ENCODE measurements at regions not wholly inside any gene's neighbourhood (a gene's known extent, or its start where the extent isn't known, plus 50 kb on each side); places are given as distances from the start of the nearest gene placed in this dataset.
"Not testable (repeated sequence)": the region's sequence is repeated elsewhere in the genome, so short reads cannot be mapped to it uniquely, and the experiment has no call there.

GRCh38 chr4:86413426-86413825 lies 53.6 kb upstream of the MAPK10 start:
- H3K27me3 Mint-ChIP-seq; H3K27ac Mint-ChIP-seq; H3K4me3 Mint-ChIP-seq; H3K4me1 Mint-ChIP-seq; H3K36me3 Mint-ChIP-seq (ENCODE audit: low read depth); intact Hi-C loops (cut with micrococcal nuclease); DNase-seq: not testable (repeated sequence)
- peaks cover 11% of the 10 kb centered on the region for H3K9me3 Mint-ChIP-seq

GRCh38 chr4:86414686-86415085 lies 54.8 kb upstream of the MAPK10 start:
- intact Hi-C loops (cut with micrococcal nuclease), result no loop called here
- DNase-seq, result no peak
- Mint-ChIP-seq H3K4me3 (no peak overlapping the region), H3K27me3 (no peaks in the 10 kb centered on the region), H3K9me3 (peaks cover 4% of the 10 kb centered on the region), H3K27ac (no peak overlapping the region), H3K36me3 (ENCODE audit: low read depth) (no peaks in the 10 kb centered on the region), H3K4me1 (no peaks in the 10 kb centered on the region)

- DNase-seq, result no peak
- H3K27ac Mint-ChIP-seq, result no peak overlapping the region
- peaks cover 4% of the 10 kb centered on the region for H3K9me3 Mint-ChIP-seq
- no peaks in the 10 kb centered on the region for H3K36me3 Mint-ChIP-seq (ENCODE audit: low read depth)
- H3K27me3 Mint-ChIP-seq, result no peaks in the 10 kb centered on the region
- H3K4me3 Mint-ChIP-seq, result no peak overlapping the region
- no peaks in the 10 kb centered on the region for H3K4me1 Mint-ChIP-seq
- intact Hi-C loops (cut with micrococcal nuclease), result no loop called here
Measured at GRCh38 chr4:86416081-86416480, 56.2 kb upstream of the MAPK10 start.

GRCh38 chr4:86421461-86421860 lies 61.6 kb upstream of the MAPK10 start:
- Mint-ChIP-seq H3K4me1 (no peaks in the 10 kb centered on the region), H3K9me3 (no peaks in the 10 kb centered on the region)
- intact Hi-C loops (cut with micrococcal nuclease), result no loop called here

GRCh38 chr4:86431543-86432116 lies 71.8 kb upstream of the MAPK10 start:
- H3K27ac Mint-ChIP-seq, result no peak overlapping the region

More at GRCh38 chr4:86421461-86421860, 61.6 kb upstream of the MAPK10 start:
- Mint-ChIP-seq H3K36me3 (ENCODE audit: low read depth) (no peaks in the 10 kb centered on the region), H3K4me3 (no peak overlapping the region), H3K27me3 (no peaks in the 10 kb centered on the region), H3K27ac (no peak overlapping the region)
- no peak for DNase-seq

GRCh38 chr4:86432559-86433134 lies 72.8 kb upstream of the MAPK10 start:
- H3K4me1 Mint-ChIP-seq, result no peaks in the 10 kb centered on the region
- no peak overlapping the region for H3K27ac Mint-ChIP-seq
- intact Hi-C loops (cut with micrococcal nuclease), result no loop called here
- no peaks in the 10 kb centered on the region for H3K27me3 Mint-ChIP-seq
- H3K4me3 Mint-ChIP-seq, result no peak overlapping the region
- no peaks in the 10 kb centered on the region for H3K9me3 Mint-ChIP-seq
- H3K36me3 Mint-ChIP-seq (ENCODE audit: low read depth), result no peaks in the 10 kb centered on the region
- DNase-seq, result no peak

More at GRCh38 chr4:86431543-86432116, 71.8 kb upstream of the MAPK10 start:
- Mint-ChIP-seq H3K4me3 (no peak overlapping the region), H3K36me3 (ENCODE audit: low read depth) (no peaks in the 10 kb centered on the region), H3K4me1 (no peaks in the 10 kb centered on the region), H3K9me3 (no peaks in the 10 kb centered on the region), H3K27me3 (no peaks in the 10 kb centered on the region)
- DNase-seq, result no peak
- intact Hi-C loops (cut with micrococcal nuclease), result no loop called here

GRCh38 chr4:86439293-86439692 lies 79.4 kb upstream of the MAPK10 start:
- Mint-ChIP-seq H3K9me3 (no peaks in the 10 kb centered on the region), H3K4me1 (no peaks in the 10 kb centered on the region), H3K4me3 (no peak overlapping the region), H3K27ac (no peak overlapping the region), H3K36me3 (ENCODE audit: low read depth) (no peaks in the 10 kb centered on the region), H3K27me3 (peaks cover 4% of the 10 kb centered on the region)
- intact Hi-C loops (cut with micrococcal nuclease), result no loop called here
- DNase-seq, result no peak

- Mint-ChIP-seq H3K27ac (no peak overlapping the region), H3K27me3 (peaks cover 8% of the 10 kb centered on the region), H3K9me3 (peaks cover 3% of the 10 kb centered on the region), H3K4me3 (no peak overlapping the region), H3K4me1 (no peaks in the 10 kb centered on the region), H3K36me3 (ENCODE audit: low read depth) (no peaks in the 10 kb centered on the region)
- DNase-seq, result no peak
- intact Hi-C loops (cut with micrococcal nuclease), result no loop called here
Measured at GRCh38 chr4:86441175-86441936, 81.5 kb upstream of the MAPK10 start.

GRCh38 chr4:86442881-86443280 lies 83.0 kb upstream of the MAPK10 start:
- intact Hi-C loops (cut with micrococcal nuclease), result no loop called here
- DNase-seq, result no peak
- H3K27me3 Mint-ChIP-seq, result peaks cover 9% of the 10 kb centered on the region
- no peak overlapping the region for H3K4me3 Mint-ChIP-seq
- H3K36me3 Mint-ChIP-seq (ENCODE audit: low read depth), result no peaks in the 10 kb centered on the region
- no peaks in the 10 kb centered on the region for H3K4me1 Mint-ChIP-seq
- no peak overlapping the region for H3K27ac Mint-ChIP-seq
- peaks cover 3% of the 10 kb centered on the region for H3K9me3 Mint-ChIP-seq

GRCh38 chr4:86443495-86443894 lies 83.6 kb upstream of the MAPK10 start:
- H3K4me1 Mint-ChIP-seq, result no peaks in the 10 kb centered on the region
- DNase-seq, result no peak
- no peak overlapping the region for H3K4me3 Mint-ChIP-seq
- peaks cover 9% of the 10 kb centered on the region for H3K27me3 Mint-ChIP-seq
- intact Hi-C loops (cut with micrococcal nuclease), result no loop called here
- no peak overlapping the region for H3K27ac Mint-ChIP-seq
- peaks cover 3% of the 10 kb centered on the region for H3K9me3 Mint-ChIP-seq
- H3K36me3 Mint-ChIP-seq (ENCODE audit: low read depth), result no peaks in the 10 kb centered on the region

GRCh38 chr4:86446996-86447395 lies 87.1 kb upstream of the MAPK10 start:
- intact Hi-C loops (cut with micrococcal nuclease), result no loop called here
- H3K4me3 Mint-ChIP-seq, result no peak overlapping the region
- no peak for DNase-seq
- H3K4me1 Mint-ChIP-seq, result peaks cover 3% of the 10 kb centered on the region
- peaks cover 3% of the 10 kb centered on the region for H3K9me3 Mint-ChIP-seq
- H3K36me3 Mint-ChIP-seq (ENCODE audit: low read depth), result no peaks in the 10 kb centered on the region
- peaks cover 12% of the 10 kb centered on the region for H3K27me3 Mint-ChIP-seq
- H3K27ac Mint-ChIP-seq, result no peak overlapping the region

- intact Hi-C loops (cut with micrococcal nuclease), result no loop called here
- no peak overlapping the region for H3K4me3 Mint-ChIP-seq
- H3K27me3 Mint-ChIP-seq, result peaks cover 8% of the 10 kb centered on the region
Measured at GRCh38 chr4:86448871-86449270, 89.0 kb upstream of the MAPK10 start.

GRCh38 chr4:86449746-86450588 lies 90.1 kb upstream of the MAPK10 start:
- Mint-ChIP-seq H3K36me3 (ENCODE audit: low read depth) (no peaks in the 10 kb centered on the region), H3K27ac (no peak overlapping the region), H3K9me3 (peaks cover 3% of the 10 kb centered on the region), H3K4me1 (peaks cover 3% of the 10 kb centered on the region), H3K4me3 (no peak overlapping the region), H3K27me3 (peaks cover 8% of the 10 kb centered on the region)
- DNase-seq, result no peak
- intact Hi-C loops (cut with micrococcal nuclease), result no loop called here

More at GRCh38 chr4:86448871-86449270, 89.0 kb upstream of the MAPK10 start:
- Mint-ChIP-seq H3K9me3 (peaks cover 3% of the 10 kb centered on the region), H3K36me3 (ENCODE audit: low read depth) (no peaks in the 10 kb centered on the region), H3K27ac (no peak overlapping the region), H3K4me1 (peaks cover 3% of the 10 kb centered on the region)
- DNase-seq, result no peak

- H3K4me3 Mint-ChIP-seq, result no peak overlapping the region
- H3K9me3 Mint-ChIP-seq, result no peaks in the 10 kb centered on the region
- H3K27ac Mint-ChIP-seq, result no peak overlapping the region
- intact Hi-C loops (cut with micrococcal nuclease), result no loop called here
- no peaks in the 10 kb centered on the region for H3K36me3 Mint-ChIP-seq (ENCODE audit: low read depth)
- peaks cover 3% of the 10 kb centered on the region for H3K4me1 Mint-ChIP-seq
- H3K27me3 Mint-ChIP-seq, result peaks cover 11% of the 10 kb centered on the region
- DNase-seq, result no peak
Measured at GRCh38 chr4:86450861-86451260, 91.0 kb upstream of the MAPK10 start.
